ENCODE measurements at regions not wholly inside any gene's neighbourhood (a gene's known extent, or its start where the extent isn't known, plus 50 kb on each side); places are given as distances from the start of the nearest gene placed in this dataset.
A peak's percentile ranks its signal among the peaks of the same experiment; 100 is the strongest.
"Not testable (repeated sequence)": the region's sequence is repeated elsewhere in the genome, so short reads cannot be mapped to it uniquely, and the experiment has no call there.

DNA sequence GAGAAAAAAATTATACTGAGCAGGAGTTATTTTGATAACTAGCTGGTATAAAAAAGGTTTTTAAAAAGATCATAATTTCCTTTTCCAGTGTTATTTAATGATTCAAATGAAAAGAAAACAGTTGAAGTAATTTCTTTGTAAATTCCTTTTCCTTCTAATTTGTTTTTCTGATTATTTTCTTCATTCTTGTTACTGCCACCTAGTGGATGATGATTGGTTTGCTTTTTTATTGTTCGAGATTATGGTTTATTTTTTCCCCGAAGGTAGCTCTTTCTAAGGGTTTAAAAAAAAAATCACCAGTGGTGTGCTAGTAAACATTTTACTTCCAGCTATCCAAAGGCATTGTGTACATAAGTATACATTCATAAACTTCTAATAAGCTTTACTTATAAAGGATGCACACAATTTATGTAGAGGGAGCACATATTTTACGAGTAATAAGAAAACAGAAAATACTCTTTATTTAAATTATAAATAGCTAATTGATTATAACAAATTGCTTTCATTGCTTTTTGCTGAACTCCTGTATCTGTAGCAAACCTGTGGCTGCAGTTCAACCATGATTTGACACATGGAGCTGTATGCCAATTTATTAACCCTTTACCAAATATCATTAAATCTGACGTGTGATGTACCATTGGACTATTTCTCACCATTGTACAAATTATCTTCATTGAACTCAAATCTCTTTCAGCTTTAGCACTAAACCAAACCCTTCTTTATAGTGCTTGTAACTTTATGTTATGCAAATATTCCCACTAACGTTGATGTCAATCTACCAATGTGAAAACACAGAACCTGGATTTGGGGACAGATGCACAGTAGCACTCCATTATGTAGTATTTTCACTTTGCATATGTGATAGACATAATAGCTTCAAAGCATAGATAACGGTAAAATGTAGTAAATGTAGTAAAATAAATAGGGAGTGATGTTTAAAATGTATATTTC lies 97.8 kb upstream of the ANK2 start:
- DNase-seq: no peak

DNA sequence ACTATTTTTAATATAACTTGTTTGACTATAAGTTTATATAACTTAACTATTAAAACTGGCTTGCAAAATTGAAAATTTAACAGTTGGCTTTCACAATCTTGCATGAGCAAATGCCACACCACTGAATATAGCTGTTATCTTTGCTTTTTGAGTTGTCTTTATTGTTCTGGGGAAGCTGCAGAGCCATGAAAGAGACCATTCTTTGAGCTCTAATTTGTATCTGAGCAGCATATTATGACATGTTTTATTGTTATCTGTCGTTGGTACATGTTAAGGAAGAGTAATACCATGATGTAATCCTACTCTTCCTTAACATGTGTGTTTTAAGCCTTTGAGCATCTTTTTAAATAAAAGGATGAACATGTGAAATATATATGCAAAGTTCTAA lies 97.1 kb upstream of the ANK2 start:
- no peak for DNase-seq

DNA sequence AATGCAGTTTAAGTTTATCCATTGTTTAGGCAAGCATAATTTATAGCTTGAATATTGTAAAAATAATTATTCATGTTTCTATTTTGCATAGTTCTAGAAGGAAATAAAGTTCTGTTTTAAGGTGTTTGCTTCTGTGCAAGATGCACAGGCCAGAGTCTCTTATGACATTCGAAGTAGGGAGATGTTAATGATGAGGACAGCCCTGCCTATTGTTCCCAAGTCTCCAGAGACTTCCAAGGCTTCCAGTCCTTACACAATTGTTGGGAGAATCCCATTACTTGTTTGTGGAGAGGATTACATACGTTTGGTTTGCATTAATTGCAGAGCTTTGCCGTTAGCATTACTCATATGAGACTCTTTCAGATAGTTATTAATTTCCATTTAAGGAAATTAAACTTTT lies 96.2 kb upstream of the ANK2 start:
- DNase-seq: no peak

GRCh38 chr4:112954286-112954685 lies 95.2 kb upstream of the ANK2 start:
- DNase-seq: peak; percentile 41

- no peak for DNase-seq
These were observed 93.0 kb upstream of the ANK2 start for GRCh38 chr4:112956484-112956896.

- DNase-seq: not testable (repeated sequence)
These were observed 91.7 kb upstream of the ANK2 start for GRCh38 chr4:112957764-112958163.

GRCh38 chr4:112966701-112967488 lies 82.6 kb upstream of the ANK2 start:
- DNase-seq: no peak

DNA sequence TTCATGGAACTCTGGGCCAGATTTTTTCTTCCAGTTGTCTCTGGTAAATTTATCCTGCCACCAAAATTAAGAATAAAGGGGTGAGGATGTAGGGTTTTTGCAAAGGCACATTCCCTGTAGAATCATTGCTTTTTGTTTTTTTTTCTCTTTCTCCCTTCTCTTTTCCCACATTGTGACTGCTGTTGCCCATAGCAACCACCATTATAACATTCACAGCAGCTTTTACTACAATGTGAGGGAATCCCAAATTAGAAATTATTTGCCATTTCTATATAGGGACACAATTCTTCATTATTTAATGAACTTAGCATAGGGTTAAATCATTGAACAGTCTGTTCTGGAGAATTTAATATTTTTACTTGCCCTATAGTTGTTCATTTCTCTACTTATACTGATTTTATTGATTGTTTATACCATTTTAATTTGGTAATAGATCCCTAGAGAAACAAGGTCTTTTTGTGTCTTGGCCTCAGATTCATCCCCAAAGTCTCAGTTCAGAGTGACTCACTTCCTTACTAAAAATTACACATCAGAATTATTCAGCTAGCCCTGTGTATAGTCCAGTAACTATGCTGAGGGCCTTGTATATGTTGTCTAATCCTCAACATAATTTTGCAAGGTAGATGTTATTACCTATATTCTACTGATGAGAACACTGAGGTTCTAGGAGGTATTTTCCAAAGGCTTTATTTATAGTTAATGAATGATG lies 80.8 kb upstream of the ANK2 start:
- DNase-seq: no peak

DNA sequence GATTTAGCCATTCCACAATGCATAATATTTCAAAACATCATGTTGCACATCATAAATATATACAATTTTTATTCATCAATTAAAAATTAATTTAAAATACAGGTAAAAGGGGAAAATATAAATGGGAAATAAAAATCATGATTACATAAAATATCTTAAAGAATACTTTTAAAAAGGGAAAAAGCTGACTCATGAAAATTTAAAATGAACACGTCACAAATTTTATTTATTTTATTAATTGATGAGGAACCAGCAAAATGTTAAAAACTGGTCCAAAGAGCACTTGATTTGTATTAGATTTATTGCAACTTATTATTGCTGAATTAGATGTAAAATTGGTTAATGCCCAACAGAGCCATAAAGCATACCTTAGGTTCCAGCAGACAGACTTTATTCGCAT lies 78.5 kb upstream of the ANK2 start:
- DNase-seq: no peak

GRCh38 chr4:112973750-112974251 lies 75.7 kb upstream of the ANK2 start:
- DNase-seq: no peak

DNA sequence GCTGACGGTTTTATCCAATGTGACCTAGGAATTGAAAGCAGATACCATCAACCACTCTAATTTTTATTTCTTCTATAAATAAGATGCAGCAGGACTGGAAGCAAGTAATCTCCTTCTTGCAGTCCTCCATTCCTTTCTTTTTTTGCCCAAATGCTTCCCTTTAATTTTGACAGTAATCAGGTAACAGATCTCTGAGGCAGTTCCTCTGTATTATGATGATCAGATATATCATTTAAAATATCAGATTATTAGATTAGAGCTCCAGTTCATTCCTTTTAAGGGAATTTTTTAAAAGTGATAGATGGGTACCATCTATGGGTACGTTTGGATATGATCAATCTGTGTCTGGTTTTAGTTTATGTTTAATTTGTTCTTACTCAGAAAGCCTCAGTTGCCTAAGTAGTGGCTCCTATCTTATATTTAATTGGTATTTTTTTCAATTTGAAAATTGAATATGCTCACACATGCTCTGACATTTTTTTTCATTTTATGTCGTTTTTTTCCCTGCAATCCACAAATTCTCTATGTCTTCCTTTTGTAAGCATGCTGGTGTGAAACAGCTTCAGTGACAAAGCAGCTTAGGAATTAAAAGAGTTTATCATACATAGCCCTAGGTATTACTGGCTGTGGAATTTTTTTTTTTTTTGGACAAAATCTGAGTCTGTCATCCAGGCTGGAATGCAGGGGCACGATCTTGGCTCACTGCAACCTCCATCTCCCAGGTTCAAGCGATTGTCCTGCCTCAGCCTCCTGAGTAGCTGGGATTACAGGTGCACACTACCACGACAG lies 73.7 kb upstream of the ANK2 start:
- DNase-seq: no peak

- DNase-seq: no peak
These were observed 70.6 kb upstream of the ANK2 start for GRCh38 chr4:112978691-112979472.

DNA sequence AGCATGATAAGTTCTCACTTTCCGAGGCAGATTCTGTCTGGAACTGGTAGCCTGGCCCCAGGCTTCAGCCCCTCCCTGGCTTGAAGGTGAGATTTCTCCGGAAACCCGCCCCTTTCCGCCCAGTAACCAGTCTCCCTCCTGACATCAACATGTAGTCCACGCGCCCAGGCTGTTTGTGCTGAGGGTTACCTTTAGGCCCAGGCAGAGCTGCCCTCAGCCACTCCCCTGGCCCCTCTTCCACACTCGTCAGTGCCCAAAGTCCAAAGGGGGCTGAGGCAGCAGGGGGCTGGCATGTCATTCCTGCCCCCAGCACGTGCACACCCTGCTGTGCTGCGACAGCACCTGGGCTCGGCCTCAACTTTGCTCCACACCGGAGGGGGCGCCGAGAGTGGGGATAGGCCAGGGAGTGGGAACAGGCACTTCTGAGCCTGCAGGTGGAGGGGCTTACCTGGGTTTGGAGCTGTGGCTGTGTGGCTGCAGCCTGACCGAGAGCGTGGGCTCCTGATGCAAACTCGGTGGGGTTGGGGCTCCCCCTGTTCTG lies 69.5 kb upstream of the ANK2 start:
- no peak for DNase-seq

- DNase-seq: no peak
These were observed 66.8 kb upstream of the ANK2 start for GRCh38 chr4:112982680-112983079.

GRCh38 chr4:112994732-112995464 lies 54.6 kb upstream of the ANK2 start:
- no peak for DNase-seq
